ENCODE measurements at regions not wholly inside any gene's neighbourhood (a gene's known extent, or its start where the extent isn't known, plus 50 kb on each side); places are given as distances from the start of the nearest gene placed in this dataset.

GRCh38 chr2:36271266-36271665 is 84.3 kb upstream of the CRIM1 start:
- ChIA-PET POLR2A (no interaction called here), CTCF (interaction anchor here (0.8 kb wide), 1 partner anchor 16 kb away, joined by 3 read pairs; no protein-coding TSS in a partner anchor)
- Histone ChIP-seq H3F3A (replicated peaks; ENCODE audit: insufficient read depth) (no peaks in the 10 kb centered on the region), H3K4me2 (no peak overlapping the region), H3K4me1 (ENCODE audit: control insufficient read depth in 1 of 2, insufficient read depth in 2 of 2, low read depth in 1 of 2, low read length in 1 of 2) (no peaks in the 10 kb centered on the region), H3K9me3 (0 out of 2 replicates have a peak, but pooled peaks cover 9% of the 10 kb centered on the region), H3K79me2 (ENCODE audit: insufficient read depth) (no peaks in the 10 kb centered on the region), H3K27ac (ENCODE audit: low read depth in 2 of 2, low read length in 1 of 2) (no peak overlapping the region), H3K9ac (no peak overlapping the region), H3K9me2 (no peaks in the 10 kb centered on the region), H2AFZ (ENCODE audit: low read depth) (no peak overlapping the region), H3K36me3 (replicated peaks in 1 of 2; ENCODE audit: control insufficient read depth in 1 of 2, insufficient read depth in 2 of 2, low read length in 1 of 2) (no peaks in the 10 kb centered on the region), H3K27me3 (ENCODE audit: insufficient read depth) (peaks cover 14% of the 10 kb centered on the region; the same call in 1 of the 2 replicates), H4K20me1 (ENCODE audit: insufficient read depth) (no peaks in the 10 kb centered on the region), H3K4me3 (ENCODE audit: low read depth in 2 of 2, low read length in 1 of 2) (no peak overlapping the region)
- no peak for DNase-seq
- no peak for TF ChIP-seq NFIC (IDR thresholded peaks at IDR 0.05; ENCODE audit: borderline replicate concordance)
- TF ChIP-seq CHD2 (IDR thresholded peaks at IDR 0.05; ENCODE audit: low read length, partially characterized antibody), result no peak
- no peak for TF ChIP-seq TAF1 (IDR thresholded peaks at IDR 0.05; ENCODE audit: borderline replicate concordance, low read depth, low read length)
- TF ChIP-seq SIN3A (IDR thresholded peaks at IDR 0.05; ENCODE audit: borderline replicate concordance, low read depth, low read length), result no peak
- TF ChIP-seq EZH2phosphoT487 (IDR thresholded peaks at IDR 0.05; ENCODE audit: borderline replicate concordance, low read depth), result no peak
- TF ChIP-seq RCOR1 (IDR thresholded peaks at IDR 0.05; ENCODE audit: low read length), result no peak
- 22% methylated on average over 1 of the region's 1 CpG for WGBS (ENCODE audit: low lambda C conversion rate)

- Histone ChIP-seq H4K20me1 (ENCODE audit: insufficient read depth) (no peaks in the 10 kb centered on the region), H3K4me1 (ENCODE audit: control insufficient read depth in 1 of 2, insufficient read depth in 2 of 2, low read depth in 1 of 2, low read length in 1 of 2) (no peaks in the 10 kb centered on the region), H3K9me2 (no peaks in the 10 kb centered on the region), H3K9ac (no peak overlapping the region), H3K36me3 (replicated peaks in 1 of 2; ENCODE audit: control insufficient read depth in 1 of 2, insufficient read depth in 2 of 2, low read length in 1 of 2) (no peaks in the 10 kb centered on the region), H2AFZ (ENCODE audit: low read depth) (no peak overlapping the region), H3K4me2 (no peak overlapping the region), H3K9me3 (0 out of 2 replicates have a peak, but pooled peaks cover 9% of the 10 kb centered on the region), H3K27me3 (ENCODE audit: insufficient read depth) (peaks cover 14% of the 10 kb centered on the region; the same call in 1 of the 2 replicates), H3K27ac (ENCODE audit: low read depth in 2 of 2, low read length in 1 of 2) (no peak overlapping the region), H3K4me3 (ENCODE audit: low read depth in 2 of 2, low read length in 1 of 2) (no peak overlapping the region), H3F3A (replicated peaks; ENCODE audit: insufficient read depth) (no peaks in the 10 kb centered on the region), H3K79me2 (ENCODE audit: insufficient read depth) (no peaks in the 10 kb centered on the region)
- DNase-seq, result no peak
- POLR2A ChIA-PET, result no interaction called here
- WGBS (ENCODE audit: low lambda C conversion rate), result 9% methylated on average over 5 of the region's 5 CpGs
- no peak for TF ChIP-seq MXI1 (IDR thresholded peaks at IDR 0.05; ENCODE audit: low read depth, low read length)
- no peak for TF ChIP-seq RFX5 (IDR thresholded peaks at IDR 0.05; ENCODE audit: low read length)
- no peak for TF ChIP-seq TAF1 (IDR thresholded peaks at IDR 0.05; ENCODE audit: borderline replicate concordance, low read depth, low read length)
- TF ChIP-seq RAD21 (IDR thresholded peaks at IDR 0.05; ENCODE audit: low read length), result no peak
- no peak for TF ChIP-seq SMC3 (IDR thresholded peaks at IDR 0.05; ENCODE audit: low read depth, low read length)
- TF ChIP-seq YY1 (IDR thresholded peaks at IDR 0.05; ENCODE audit: low read depth), result no peak
- TF ChIP-seq RCOR1 (IDR thresholded peaks at IDR 0.05; ENCODE audit: low read length), result no peak
- TF ChIP-seq GABPA (IDR thresholded peaks at IDR 0.05; ENCODE audit: low read depth), result no peak
- no peak for TF ChIP-seq CTCF (IDR thresholded peaks at IDR 0.05)
- TF ChIP-seq EP300 (IDR thresholded peaks at IDR 0.05; ENCODE audit: borderline replicate concordance in 1 of 2, low read depth in 1 of 2, low read length in 1 of 2), result no peak
- TF ChIP-seq FOXJ3 (CRISPR knock-in tag; IDR thresholded peaks at IDR 0.05), result no peak
- no peak for TF ChIP-seq FOSL2 (IDR thresholded peaks at IDR 0.05; ENCODE audit: borderline replicate concordance, low read depth)
- no peak for TF ChIP-seq FOXM1 (IDR thresholded peaks at IDR 0.05; ENCODE audit: low read depth)
- no peak for TF ChIP-seq GATA2 (CRISPR knock-in tag; IDR thresholded peaks at IDR 0.05)
- no peak for TF ChIP-seq MAX (IDR thresholded peaks at IDR 0.05; ENCODE audit: low read depth)
- no peak for TF ChIP-seq REST (IDR thresholded peaks at IDR 0.05; ENCODE audit: low read depth, low read length)
- CTCF ChIA-PET, result interaction anchor here (0.8 kb wide), 1 partner anchor 16 kb away, joined by 3 read pairs; no protein-coding TSS in a partner anchor
These were observed 84.8 kb upstream of the CRIM1 start for GRCh38 chr2:36270758-36271157.

Measured in SK-N-SH (cell line).